CD1c-positive myeloid dendritic cell (primary cell): ENCODE measurements at regions not wholly inside any gene's neighbourhood (a gene's known extent, or its start where the extent isn't known, plus 50 kb on each side); places are given as distances from the start of the nearest gene placed in this dataset.
A peak's percentile ranks its signal among the peaks of the same experiment; 100 is the strongest.

Experiments used
- DNase-seq: peaks from one replicate; pipeline ENCODE4 v3.0.0-alpha.2; 2016; ENCODE audit errors: extremely low spot score

GRCh38 chr3:43180027-43180426 is 74.1 kb upstream of the POMGNT2 start:
- peak; percentile 23 for DNase-seq

GRCh38 chr3:43178891-43179366 is 73.0 kb upstream of the POMGNT2 start:
- peak; percentile 64 for DNase-seq

- no peak for DNase-seq
Measured at GRCh38 chr3:43177085-43177484, 71.2 kb upstream of the POMGNT2 start.

GRCh38 chr3:43176666-43177065 is 70.8 kb upstream of the POMGNT2 start:
- no peak for DNase-seq

- DNase-seq = no peak
Measured at GRCh38 chr3:43175541-43175940, 69.7 kb upstream of the POMGNT2 start.

- DNase-seq = no peak
Measured at GRCh38 chr3:43173949-43174348, 68.1 kb upstream of the POMGNT2 start.

GRCh38 chr3:43171748-43172147 is 65.9 kb upstream of the POMGNT2 start:
- no peak for DNase-seq

GRCh38 chr3:43170553-43170952 is 64.7 kb upstream of the POMGNT2 start:
- DNase-seq = no peak

GRCh38 chr3:43169987-43170386 is 64.1 kb upstream of the POMGNT2 start:
- DNase-seq = no peak

GRCh38 chr3:43166406-43166805 is 60.5 kb upstream of the POMGNT2 start:
- DNase-seq = no peak

GRCh38 chr3:43165786-43166185 is 59.9 kb upstream of the POMGNT2 start:
- no peak for DNase-seq

GRCh38 chr3:43163895-43164493 is 58.1 kb upstream of the POMGNT2 start:
- no peak for DNase-seq

- DNase-seq = peak; percentile 40
Measured at GRCh38 chr3:43162230-43163084, 56.6 kb upstream of the POMGNT2 start.

GRCh38 chr3:43161684-43162229 is 55.9 kb upstream of the POMGNT2 start:
- DNase-seq = no peak

- no peak for DNase-seq
Measured at GRCh38 chr3:43160664-43161063, 54.8 kb upstream of the POMGNT2 start.

- DNase-seq = no peak
Measured at GRCh38 chr3:43159876-43160255, 54.0 kb upstream of the POMGNT2 start.

GRCh38 chr3:43159131-43159875 is 53.4 kb upstream of the POMGNT2 start:
- DNase-seq = no peak

GRCh38 chr3:43156812-43157455 is 51.1 kb upstream of the POMGNT2 start:
- no peak for DNase-seq

GRCh38 chr3:43155464-43156121 is 49.7 kb upstream of the POMGNT2 start:
- DNase-seq = no peak
